ENCODE measurements at regions not wholly inside any gene's neighbourhood (a gene's known extent, or its start where the extent isn't known, plus 50 kb on each side); places are given as distances from the start of the nearest gene placed in this dataset.

GRCh38 chr12:61706783-61707182, 553.4 kb upstream of the USP15 start:
- H3K4me1 ChIP-seq = no peaks in the 10 kb centered on the region
- TF ChIP-seq, protein P1, sequence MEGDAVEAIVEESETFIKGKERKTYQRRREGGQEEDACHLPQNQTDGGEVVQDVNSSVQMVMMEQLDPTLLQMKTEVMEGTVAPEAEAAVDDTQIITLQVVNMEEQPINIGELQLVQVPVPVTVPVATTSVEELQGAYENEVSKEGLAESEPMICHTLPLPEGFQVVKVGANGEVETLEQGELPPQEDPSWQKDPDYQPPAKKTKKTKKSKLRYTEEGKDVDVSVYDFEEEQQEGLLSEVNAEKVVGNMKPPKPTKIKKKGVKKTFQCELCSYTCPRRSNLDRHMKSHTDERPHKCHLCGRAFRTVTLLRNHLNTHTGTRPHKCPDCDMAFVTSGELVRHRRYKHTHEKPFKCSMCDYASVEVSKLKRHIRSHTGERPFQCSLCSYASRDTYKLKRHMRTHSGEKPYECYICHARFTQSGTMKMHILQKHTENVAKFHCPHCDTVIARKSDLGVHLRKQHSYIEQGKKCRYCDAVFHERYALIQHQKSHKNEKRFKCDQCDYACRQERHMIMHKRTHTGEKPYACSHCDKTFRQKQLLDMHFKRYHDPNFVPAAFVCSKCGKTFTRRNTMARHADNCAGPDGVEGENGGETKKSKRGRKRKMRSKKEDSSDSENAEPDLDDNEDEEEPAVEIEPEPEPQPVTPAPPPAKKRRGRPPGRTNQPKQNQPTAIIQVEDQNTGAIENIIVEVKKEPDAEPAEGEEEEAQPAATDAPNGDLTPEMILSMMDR (IDR thresholded peaks at IDR 0.05) = no peak
- no peak for TF ChIP-seq POLR2A (IDR thresholded peaks at IDR 0.05)
- no peak for TF ChIP-seq EP300 (IDR thresholded peaks at IDR 0.05)
- no peak for TF ChIP-seq POLR2AphosphoS5 (IDR thresholded peaks at IDR 0.05)
- WGBS, 2 donors = 95 to 96% methylated on average over 1 of the region's 1 CpG
- H3K27me3 ChIP-seq = no peaks in the 10 kb centered on the region
- no peak overlapping the region for H3K27ac ChIP-seq
- H3K9me3 ChIP-seq = no peaks in the 10 kb centered on the region
- H3K36me3 ChIP-seq = no peaks in the 10 kb centered on the region
- no peak overlapping the region for H3K4me3 ChIP-seq
- intact Hi-C loops (cut with DNase I) = no loop called here
- no peak for DNase-seq

- TF ChIP-seq POLR2A (IDR thresholded peaks at IDR 0.05) = no peak
- no peak for TF ChIP-seq POLR2AphosphoS5 (IDR thresholded peaks at IDR 0.05)
- WGBS, 2 donors = 67 to 72% methylated on average over 5 of the region's 5 CpGs
- intact Hi-C loops (cut with DNase I) = no loop called here
- Histone ChIP-seq H3K4me1 (no peaks in the 10 kb centered on the region), H3K9me3 (peaks cover 0 to 2% (median 0%) of the 10 kb centered on the region in 4 donors), H3K27ac (no peak overlapping the region), H3K4me3 (no peak overlapping the region), H3K36me3 (no peaks in the 10 kb centered on the region), H3K27me3 (no peaks in the 10 kb centered on the region)
- DNase-seq = no peak
These were observed 547.1 kb upstream of the USP15 start for GRCh38 chr12:61713121-61713520.

DNA sequence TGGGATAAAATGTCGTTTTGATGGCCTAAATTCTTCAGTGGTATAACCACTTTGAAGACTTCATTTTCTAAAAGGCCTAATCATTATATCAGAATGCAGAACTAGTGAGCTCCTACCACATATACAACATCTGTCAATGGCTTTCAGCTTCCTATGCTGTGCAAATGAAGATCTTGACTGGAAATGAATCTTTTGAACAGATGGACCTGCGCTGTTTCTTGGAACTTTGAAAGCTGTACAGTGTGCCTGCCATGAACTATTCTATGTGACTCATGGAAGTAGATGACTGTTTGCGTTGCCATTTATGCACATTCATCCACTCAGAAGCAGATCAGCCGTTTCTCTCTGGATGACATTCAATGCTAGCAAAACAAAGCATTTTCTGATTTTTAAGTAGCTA, 542.2 kb upstream of the USP15 start:
- Histone ChIP-seq H3K4me3 (no peak overlapping the region), H3K36me3 (no peaks in the 10 kb centered on the region), H3K4me1 (no peaks in the 10 kb centered on the region), H3K9me3 (peaks cover 0 to 2% (median 0%) of the 10 kb centered on the region in 4 donors), H3K27ac (no peak overlapping the region), H3K27me3 (no peaks in the 10 kb centered on the region)
- intact Hi-C loops (cut with DNase I) = no loop called here
- WGBS, 2 donors = 65 to 68% methylated on average over 4 of the region's 4 CpGs
- no peak for DNase-seq
- no peak for TF ChIP-seq POLR2AphosphoS5 (IDR thresholded peaks at IDR 0.05)
- no peak for TF ChIP-seq EP300 (IDR thresholded peaks at IDR 0.05)
- TF ChIP-seq POLR2A (IDR thresholded peaks at IDR 0.05) = no peak
- TF ChIP-seq, protein P1 (IDR thresholded peaks at IDR 0.05) = no peak

GRCh38 chr12:61739925-61740324, 520.3 kb upstream of the USP15 start:
- Histone ChIP-seq H3K4me1 (no peaks in the 10 kb centered on the region), H3K27me3 (no peaks in the 10 kb centered on the region), H3K4me3 (no peak overlapping the region), H3K36me3 (no peaks in the 10 kb centered on the region), H3K9me3 (no peaks in the 10 kb centered on the region), H3K27ac (no peak overlapping the region)
- TF ChIP-seq, protein P1 (IDR thresholded peaks at IDR 0.05) = no peak
- TF ChIP-seq EP300 (IDR thresholded peaks at IDR 0.05) (no peak), POLR2AphosphoS5 (IDR thresholded peaks at IDR 0.05) (no peak), POLR2A (IDR thresholded peaks at IDR 0.05) (no peak)
- 75 to 82% methylated on average over 1 of the region's 1 CpG for WGBS, 2 donors
- intact Hi-C loops (cut with DNase I) = no loop called here
- no peak for DNase-seq

GRCh38 chr12:61750604-61751003, 509.6 kb upstream of the USP15 start:
- intact Hi-C loops (cut with DNase I) = no loop called here
- Histone ChIP-seq H3K4me3 (no peak overlapping the region), H3K9me3 (no peaks in the 10 kb centered on the region), H3K27me3 (no peaks in the 10 kb centered on the region), H3K27ac (no peak overlapping the region), H3K36me3 (no peaks in the 10 kb centered on the region), H3K4me1 (no peaks in the 10 kb centered on the region)
- WGBS, 2 donors = 87 to 90% methylated on average over 1 of the region's 1 CpG
- no peak for DNase-seq
- TF ChIP-seq POLR2A (IDR thresholded peaks at IDR 0.05) (no peak), POLR2AphosphoS5 (IDR thresholded peaks at IDR 0.05) (no peak), EP300 (IDR thresholded peaks at IDR 0.05) (no peak)
- TF ChIP-seq, protein P1 (IDR thresholded peaks at IDR 0.05) = no peak

All from sigmoid colon (tissue), 6 donors.